ENCODE measurements at regions not wholly inside any gene's neighbourhood (a gene's known extent, or its start where the extent isn't known, plus 50 kb on each side); places are given as distances from the start of the nearest gene placed in this dataset.

DNA sequence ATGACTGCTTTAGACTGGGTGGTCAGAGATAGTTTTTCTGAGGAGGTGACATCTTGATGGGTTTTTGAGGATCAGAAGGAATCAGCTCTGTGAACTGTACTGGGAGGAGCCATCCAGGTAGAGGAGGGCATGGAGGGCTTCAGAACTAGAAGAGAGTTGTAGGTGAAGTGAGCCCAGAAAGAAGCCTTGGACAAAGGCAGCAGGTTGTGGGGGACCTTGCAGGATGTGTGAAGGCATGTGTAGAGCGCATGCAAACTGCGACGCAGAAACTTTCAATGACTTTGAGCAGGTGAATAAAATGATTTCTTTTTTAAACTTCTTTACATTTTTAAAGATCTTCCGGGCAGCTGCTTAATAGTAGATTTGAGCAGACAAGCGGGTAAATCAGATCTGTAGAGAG lies 83.9 kb upstream of the SIX2 start:
- TF ChIP-seq CTBP1 (IDR thresholded peaks at IDR 0.05; ENCODE audit: borderline replicate concordance) (no peak), TARDBP (IDR thresholded peaks at IDR 0.05) (no peak), ARNT (IDR thresholded peaks at IDR 0.05) (no peak), FOXA1 (IDR thresholded peaks at IDR 0.05) (no peak), FOXK2 (IDR thresholded peaks at IDR 0.05) (no peak)
- TF ChIP-seq, protein P1, sequence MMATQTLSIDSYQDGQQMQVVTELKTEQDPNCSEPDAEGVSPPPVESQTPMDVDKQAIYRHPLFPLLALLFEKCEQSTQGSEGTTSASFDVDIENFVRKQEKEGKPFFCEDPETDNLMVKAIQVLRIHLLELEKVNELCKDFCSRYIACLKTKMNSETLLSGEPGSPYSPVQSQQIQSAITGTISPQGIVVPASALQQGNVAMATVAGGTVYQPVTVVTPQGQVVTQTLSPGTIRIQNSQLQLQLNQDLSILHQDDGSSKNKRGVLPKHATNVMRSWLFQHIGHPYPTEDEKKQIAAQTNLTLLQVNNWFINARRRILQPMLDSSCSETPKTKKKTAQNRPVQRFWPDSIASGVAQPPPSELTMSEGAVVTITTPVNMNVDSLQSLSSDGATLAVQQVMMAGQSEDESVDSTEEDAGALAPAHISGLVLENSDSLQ (IDR thresholded peaks at IDR 0.05): no peak

DNA sequence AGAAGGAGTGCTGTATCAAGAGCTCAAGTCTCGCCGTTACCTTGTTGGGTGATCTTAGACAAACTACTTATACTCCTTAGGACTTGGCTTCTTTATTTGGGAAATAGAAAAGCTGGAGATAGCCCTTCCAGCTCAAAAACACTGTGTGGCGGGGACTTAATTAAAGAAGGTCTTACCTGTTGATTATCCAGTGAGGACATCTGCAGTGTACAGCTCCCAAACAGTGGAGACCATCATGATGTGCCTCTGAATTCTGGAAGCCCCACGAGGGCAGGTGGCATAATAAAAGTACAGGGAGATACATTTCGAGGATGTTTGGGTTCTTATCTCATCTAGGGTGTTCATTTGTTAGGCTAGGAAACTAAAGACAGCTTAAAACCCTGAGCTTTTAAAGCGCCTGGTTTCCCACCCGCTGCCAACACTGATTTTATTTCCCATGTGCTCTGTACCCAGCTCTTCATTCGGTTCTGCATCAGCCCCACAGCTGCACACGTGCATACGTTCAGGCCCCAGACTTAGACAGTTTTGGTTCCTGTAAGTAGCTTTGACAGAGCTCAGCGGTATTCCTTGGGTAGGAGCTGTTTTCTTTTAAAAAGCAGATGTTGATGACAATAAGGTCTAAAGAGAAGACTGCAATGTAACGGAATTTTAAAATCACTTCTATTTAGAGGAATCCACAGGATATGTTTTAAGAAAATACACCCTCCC lies 80.5 kb upstream of the SIX2 start:
- no peak for DNase-seq (ENCODE audit: extremely low spot score)
- POLR2A ChIA-PET: no interaction called here
- CTCF ChIA-PET: no interaction called here
- TF ChIP-seq FOXK2 (IDR thresholded peaks at IDR 0.05) (no peak), ARNT (IDR thresholded peaks at IDR 0.05) (no peak), SUZ12 (IDR thresholded peaks at IDR 0.05) (no peak), TARDBP (IDR thresholded peaks at IDR 0.05) (no peak), BHLHE40 (IDR thresholded peaks at IDR 0.05; ENCODE audit: borderline replicate concordance) (no peak), LEF1 (IDR thresholded peaks at IDR 0.05; ENCODE audit: borderline replicate concordance) (no peak), ZNF384 (IDR thresholded peaks at IDR 0.05) (no peak), NFRKB (IDR thresholded peaks at IDR 0.05) (no peak), SP1 (IDR thresholded peaks at IDR 0.05) (no peak), CTBP1 (IDR thresholded peaks at IDR 0.05; ENCODE audit: borderline replicate concordance) (no peak), FOXA1 (IDR thresholded peaks at IDR 0.05) (no peak), FOXM1 (IDR thresholded peaks at IDR 0.05; ENCODE audit: borderline replicate concordance) (no peak)
- TF ChIP-seq, protein P1 (IDR thresholded peaks at IDR 0.05): no peak

More for the DNA sequence above, 83.9 kb upstream of the SIX2 start:
- CTCF ChIA-PET: no interaction called here
- no peak for DNase-seq (ENCODE audit: extremely low spot score)
- POLR2A ChIA-PET: no interaction called here

DNA sequence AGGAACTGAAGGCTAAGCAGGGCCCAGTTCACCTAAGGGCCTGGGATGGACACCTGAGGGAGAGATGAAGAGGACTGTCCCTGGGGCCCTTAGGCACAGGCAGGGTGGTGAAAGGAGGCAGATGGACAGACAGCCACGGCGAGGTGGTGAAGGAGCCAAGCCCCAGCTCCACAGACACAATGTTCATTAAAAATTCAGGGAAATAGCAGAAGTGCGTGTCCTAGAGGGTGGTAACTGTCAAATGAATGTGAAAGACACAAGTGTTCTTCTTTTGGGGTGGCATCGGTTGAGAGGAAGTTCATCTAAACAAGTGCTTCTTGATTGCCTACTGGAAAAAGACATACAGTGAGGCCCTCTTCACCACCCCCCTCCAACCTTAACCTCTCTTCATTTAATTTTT lies 76.2 kb upstream of the SIX2 start:
- TF ChIP-seq FOXM1 (IDR thresholded peaks at IDR 0.05; ENCODE audit: borderline replicate concordance): no peak
- TF ChIP-seq BHLHE40 (IDR thresholded peaks at IDR 0.05; ENCODE audit: borderline replicate concordance): no peak
- TF ChIP-seq CTBP1 (IDR thresholded peaks at IDR 0.05; ENCODE audit: borderline replicate concordance): no peak
- no peak for TF ChIP-seq ZNF384 (IDR thresholded peaks at IDR 0.05)
- TF ChIP-seq HDGF (IDR thresholded peaks at IDR 0.05; ENCODE audit: borderline replicate concordance): no peak
- TF ChIP-seq FOXA1 (IDR thresholded peaks at IDR 0.05): no peak
- TF ChIP-seq LEF1 (IDR thresholded peaks at IDR 0.05; ENCODE audit: borderline replicate concordance): no peak
- TF ChIP-seq ARNT (IDR thresholded peaks at IDR 0.05): no peak
- no peak for TF ChIP-seq SUZ12 (IDR thresholded peaks at IDR 0.05)
- no peak for TF ChIP-seq SP1 (IDR thresholded peaks at IDR 0.05)
- no peak for TF ChIP-seq TARDBP (IDR thresholded peaks at IDR 0.05)
- TF ChIP-seq, protein P1 (IDR thresholded peaks at IDR 0.05): no peak
- TF ChIP-seq ELF4 (IDR thresholded peaks at IDR 0.05): no peak
- TF ChIP-seq NFRKB (IDR thresholded peaks at IDR 0.05): no peak
- TF ChIP-seq FOXK2 (IDR thresholded peaks at IDR 0.05): no peak
- TF ChIP-seq L3MBTL2 (conservative IDR thresholded peaks at IDR 0.05): no peak
- CTCF ChIA-PET: no interaction called here
- POLR2A ChIA-PET: no interaction called here
- DNase-seq (ENCODE audit: extremely low spot score): no peak

DNA sequence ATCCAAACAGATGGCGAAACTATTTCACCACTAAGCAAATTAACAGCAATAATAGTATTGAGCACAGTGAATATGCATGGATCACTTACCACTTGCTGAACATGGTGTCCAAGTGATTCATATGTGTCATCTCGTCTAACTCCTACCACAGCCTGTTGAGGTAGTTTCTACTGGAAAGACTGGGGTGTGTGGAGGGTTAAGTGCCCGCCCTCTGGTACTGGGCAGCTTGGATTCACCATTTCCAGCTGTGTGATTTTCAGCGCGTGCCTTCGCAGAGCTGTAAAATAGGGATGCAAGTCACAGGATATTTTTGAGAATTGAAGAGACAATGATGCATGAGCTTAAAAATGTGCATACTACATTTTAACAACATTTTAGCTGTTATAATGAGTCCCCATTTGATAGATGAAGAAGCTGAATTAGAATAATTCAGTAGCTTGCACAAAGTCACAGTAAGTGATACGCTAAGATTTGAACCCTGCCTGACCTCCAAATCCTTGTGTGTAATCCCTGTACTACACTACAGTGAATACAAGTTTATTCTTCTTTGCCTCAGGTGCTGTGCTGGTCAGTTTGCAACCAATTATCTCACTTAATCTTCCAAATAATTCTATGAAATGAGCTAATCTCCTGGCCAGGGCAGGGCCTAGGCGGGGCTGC lies 75.2 kb upstream of the SIX2 start:
- CTCF ChIA-PET: no interaction called here
- no peak for TF ChIP-seq FOXA1 (IDR thresholded peaks at IDR 0.05)
- TF ChIP-seq L3MBTL2 (conservative IDR thresholded peaks at IDR 0.05): no peak
- TF ChIP-seq, protein P1 (IDR thresholded peaks at IDR 0.05): no peak
- no peak for TF ChIP-seq FOXK2 (IDR thresholded peaks at IDR 0.05)
- no peak for TF ChIP-seq SP1 (IDR thresholded peaks at IDR 0.05)
- no peak for TF ChIP-seq TARDBP (IDR thresholded peaks at IDR 0.05)
- TF ChIP-seq LEF1 (IDR thresholded peaks at IDR 0.05; ENCODE audit: borderline replicate concordance): no peak
- TF ChIP-seq CTBP1 (IDR thresholded peaks at IDR 0.05; ENCODE audit: borderline replicate concordance): no peak
- POLR2A ChIA-PET: no interaction called here
- DNase-seq (ENCODE audit: extremely low spot score): no peak

DNA sequence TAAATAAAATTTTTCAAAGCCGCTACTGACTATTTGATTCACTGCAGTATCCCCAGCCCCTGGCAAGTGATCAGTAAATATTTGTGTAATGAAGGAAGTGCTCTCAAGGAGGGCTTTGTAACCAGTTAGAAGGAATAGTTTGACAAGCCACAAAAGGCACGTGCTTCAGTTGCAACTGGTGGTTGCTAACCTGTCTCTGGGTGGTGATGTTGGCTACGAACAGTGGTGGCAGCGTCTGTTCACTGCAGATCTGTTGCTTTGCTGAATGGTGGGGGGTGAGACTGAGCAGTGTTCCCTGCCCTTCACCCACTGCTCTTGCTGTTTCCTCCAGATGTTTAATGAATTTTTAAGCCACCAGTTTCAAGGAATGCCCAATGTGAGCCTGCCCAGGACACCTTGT lies 73.9 kb upstream of the SIX2 start:
- CTCF ChIA-PET: no interaction called here
- DNase-seq (ENCODE audit: extremely low spot score): no peak
- no peak for TF ChIP-seq FOXA1 (IDR thresholded peaks at IDR 0.05)
- TF ChIP-seq NFRKB (IDR thresholded peaks at IDR 0.05): no peak
- no peak for TF ChIP-seq HDGF (IDR thresholded peaks at IDR 0.05; ENCODE audit: borderline replicate concordance)
- TF ChIP-seq L3MBTL2 (conservative IDR thresholded peaks at IDR 0.05): no peak
- no peak for TF ChIP-seq FOXK2 (IDR thresholded peaks at IDR 0.05)
- TF ChIP-seq LEF1 (IDR thresholded peaks at IDR 0.05; ENCODE audit: borderline replicate concordance): no peak
- TF ChIP-seq SP1 (IDR thresholded peaks at IDR 0.05): no peak
- TF ChIP-seq, protein P1 (IDR thresholded peaks at IDR 0.05): no peak
- no peak for TF ChIP-seq ZNF384 (IDR thresholded peaks at IDR 0.05)
- no peak for TF ChIP-seq CTBP1 (IDR thresholded peaks at IDR 0.05; ENCODE audit: borderline replicate concordance)
- POLR2A ChIA-PET: no interaction called here
